Colonic mucosa (tissue), 4 donors: ENCODE measurements at regions not wholly inside any gene's neighbourhood (a gene's known extent, or its start where the extent isn't known, plus 50 kb on each side); places are given as distances from the start of the nearest gene placed in this dataset.
"Not testable (repeated sequence)": the region's sequence is repeated elsewhere in the genome, so short reads cannot be mapped to it uniquely, and the experiment has no call there.

Experiments
- DNase-seq: peaks from one replicate; pipeline ENCODE4 v3.0.0-alpha.2; 2020
- H3K27ac ChIP-seq: fragments of 200-600 bp; one replicate; pipeline ENCODE4 v1.8.0; 2021
- H3K27me3 ChIP-seq: fragments of 200-600 bp; one replicate; pipeline ENCODE4 v1.8.0; 2021
- H3K36me3 ChIP-seq: fragments of 200-600 bp; one replicate; pipeline ENCODE4 v1.8.0; 2021
- H3K4me1 ChIP-seq: fragments of 200-600 bp; one replicate; pipeline ENCODE4 v1.8.0; 2021; ENCODE audit warnings: mild to moderate bottlenecking
- H3K4me3 ChIP-seq: fragments of 200-600 bp; one replicate; pipeline ENCODE4 v1.8.0; 2021
- H3K9ac ChIP-seq, 2 donors: one replicate each; pipeline ENCODE4 v1.7.0; 2013; ENCODE audit warnings: control low read depth in 2 of 2, low read depth in 2 of 2, low read length in 2 of 2
- H3K9me3 ChIP-seq: fragments of 200-600 bp; one replicate; pipeline ENCODE4 v1.8.0; 2021
- intact Hi-C: fragments of 100-400 bp; cut with DNase I; formaldehyde crosslinking; loops from one replicate; pipeline ENCODE4 v1.14.1; 2022
- donor health status: healthy.
- donor health status: DM: no; HTN: no; CAD: no.
- donor health status: DM: no; HTN: no; CAD: no.

DNA sequence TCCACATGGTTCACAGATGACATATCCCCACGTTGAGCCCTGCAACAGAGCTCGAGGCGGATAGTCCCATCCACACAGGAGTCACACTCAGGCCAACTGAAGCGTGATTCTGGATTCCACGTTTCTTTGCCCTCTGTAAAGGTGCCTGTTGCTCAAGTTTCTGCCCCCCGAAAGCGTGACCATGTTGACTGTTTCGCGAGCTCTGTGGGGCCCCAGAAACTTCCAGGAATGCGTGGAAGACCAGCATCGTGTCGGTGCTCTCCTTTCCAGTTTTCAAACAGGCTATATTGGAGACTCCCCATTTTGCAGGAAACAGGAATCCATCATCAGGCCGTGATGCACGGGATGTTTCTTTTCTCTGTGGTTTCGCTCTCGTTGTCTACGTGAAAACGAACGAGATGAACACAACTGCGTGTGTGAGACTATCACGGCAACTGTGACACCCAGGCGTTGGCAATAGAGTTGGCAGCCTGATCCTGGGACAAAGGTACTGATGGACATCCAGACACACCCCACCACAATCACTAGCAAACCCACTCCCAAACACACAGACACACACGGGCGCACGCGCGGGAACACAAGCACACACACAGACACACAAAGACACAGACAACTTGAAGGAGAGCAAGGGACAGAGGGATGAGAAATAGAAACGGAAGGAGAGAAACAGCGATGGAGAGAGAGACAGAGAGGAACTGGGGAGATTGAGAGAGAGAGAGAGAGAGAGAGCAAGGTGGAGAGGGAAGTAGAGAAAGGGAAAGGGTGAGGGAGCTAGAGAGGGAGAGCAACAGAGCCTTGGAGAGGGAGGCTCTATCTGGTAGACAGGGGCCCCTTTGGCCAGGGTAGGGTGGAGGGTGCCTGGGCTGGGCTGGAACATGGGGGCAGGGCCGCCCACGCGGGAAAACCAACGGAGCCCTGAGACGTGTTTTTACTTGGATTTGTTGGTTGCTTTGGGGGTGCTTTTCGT lies 1609.3 kb downstream of the SPATA31A7 start:
- H3K4me1 ChIP-seq, H3K36me3 ChIP-seq, H3K9me3 ChIP-seq, H3K4me3 ChIP-seq, intact Hi-C loops, H3K27ac ChIP-seq: not testable (repeated sequence)
- Histone ChIP-seq H3K27me3 (peaks cover 27% of the 10 kb centered on the region), H3K9ac (peak overlapping the region in 1 of 2 donors; percentile 35)
- peak; percentile 38 for DNase-seq

DNA sequence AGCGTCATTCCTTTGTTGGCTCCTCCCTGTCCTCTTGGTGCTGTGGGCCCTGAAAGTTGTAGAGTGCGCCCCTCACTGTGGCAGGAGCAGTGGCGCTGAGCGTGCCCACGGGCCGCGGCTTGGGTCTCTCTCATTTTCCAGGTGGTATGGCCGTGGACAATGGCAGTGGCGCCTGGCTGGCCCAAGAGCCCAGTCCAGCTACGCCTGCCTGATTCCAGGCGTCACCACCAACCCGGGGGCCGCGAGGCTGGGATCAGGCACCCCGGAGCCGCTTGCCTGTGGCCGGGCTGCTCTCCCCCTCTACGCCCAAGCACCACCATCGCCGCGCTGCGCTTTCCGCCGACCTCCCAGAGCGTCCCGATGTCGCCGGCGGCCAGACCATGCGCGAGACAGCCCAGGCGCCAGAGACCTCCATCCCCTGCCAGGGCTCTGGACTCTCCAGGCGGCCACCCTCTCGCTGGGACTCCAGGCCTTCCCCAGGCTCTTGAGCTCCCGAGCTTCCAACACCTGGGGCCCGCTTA lies 1610.1 kb downstream of the SPATA31A7 start:
- H3K27ac ChIP-seq, H3K4me1 ChIP-seq, H3K36me3 ChIP-seq, intact Hi-C loops, H3K9me3 ChIP-seq: not testable (repeated sequence)
- Histone ChIP-seq H3K9ac (peak overlapping the region in 1 of 2 donors; percentile 35), H3K27me3 (peaks cover 27% of the 10 kb centered on the region), H3K4me3 (peak overlapping the region; percentile 42)
- DNase-seq, result peak; percentile 32

DNA sequence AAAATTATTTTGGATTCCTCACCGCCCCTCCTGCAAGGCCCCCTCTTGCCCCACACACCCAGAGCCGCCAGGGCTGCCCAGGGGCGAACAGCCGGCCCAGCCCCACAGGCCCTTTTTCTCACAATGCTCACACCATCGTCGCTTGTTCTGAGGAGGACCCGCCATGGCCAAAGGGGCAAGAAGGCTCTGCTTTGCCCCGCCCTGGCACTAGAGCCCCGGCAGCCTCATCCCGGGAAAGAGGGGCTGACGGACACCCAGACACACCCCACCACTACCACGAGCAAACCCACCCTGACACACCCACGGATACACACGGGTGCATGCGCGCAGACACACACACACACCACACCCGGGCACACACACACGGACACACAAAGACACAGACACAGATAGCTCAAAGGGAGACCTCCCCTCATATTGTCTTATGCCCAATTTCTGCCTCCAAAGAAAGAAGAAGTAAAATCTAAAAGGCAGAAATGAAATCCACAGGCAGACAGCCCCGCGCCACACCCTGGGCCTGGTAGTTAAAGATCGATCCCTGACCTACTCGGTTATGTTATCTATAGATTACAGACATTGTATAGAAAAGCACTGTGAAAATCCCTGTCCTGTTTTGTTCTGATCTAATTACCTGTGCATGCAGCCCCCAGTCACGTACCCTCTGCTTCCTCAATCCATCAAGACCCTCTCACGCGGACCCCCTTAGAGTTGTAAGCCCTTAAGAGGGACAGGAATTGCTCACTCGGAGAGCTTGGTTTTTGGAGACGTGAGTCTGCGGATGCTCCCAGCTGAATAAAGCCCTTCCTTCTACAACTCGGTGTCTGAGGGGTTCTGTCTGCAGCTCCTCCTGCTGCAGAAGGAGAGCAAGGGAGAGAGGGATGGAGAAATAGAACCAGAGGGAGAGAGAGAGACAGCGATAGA lies 1610.9 kb downstream of the SPATA31A7 start:
- Histone ChIP-seq H3K27me3 (peaks cover 27% of the 10 kb centered on the region), H3K4me3 (peak overlapping the region; percentile 42), H3K27ac (peak overlapping the region; percentile 49), H3K9ac (peak overlapping the region in 1 of 2 donors; percentile 4)
- H3K4me1 ChIP-seq, H3K9me3 ChIP-seq, H3K36me3 ChIP-seq, intact Hi-C loops: not testable (repeated sequence)
- peak; percentile 33 for DNase-seq

DNA sequence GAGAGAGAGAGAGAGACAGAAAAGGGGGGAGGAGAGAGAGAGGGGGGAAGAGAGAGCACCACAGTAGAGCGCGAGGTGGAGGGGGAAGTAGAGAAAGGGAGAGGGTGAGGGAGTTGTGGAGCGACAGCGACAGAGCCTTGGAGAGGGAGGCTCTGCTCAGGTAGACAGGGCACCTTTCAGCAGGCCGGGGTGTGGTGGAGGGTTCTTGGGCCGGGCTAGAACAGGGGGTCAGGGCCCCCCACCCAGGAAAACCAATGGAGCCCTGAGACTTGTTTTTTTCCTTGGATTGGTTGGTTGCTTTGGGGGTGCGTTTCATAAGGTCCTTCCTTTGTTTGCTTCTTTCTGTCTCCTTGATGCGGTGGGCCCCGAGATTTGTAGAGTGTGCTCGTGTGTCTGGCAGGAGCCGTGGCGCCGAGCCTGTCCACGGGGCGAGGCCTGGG lies 1611.6 kb downstream of the SPATA31A7 start:
- H3K4me3 ChIP-seq, result peak overlapping the region; percentile 42
- H3K9me3 ChIP-seq, H3K36me3 ChIP-seq, intact Hi-C loops, H3K9ac ChIP-seq, DNase-seq, H3K4me1 ChIP-seq: not testable (repeated sequence)
- H3K27ac ChIP-seq, result peak overlapping the region; percentile 49
- peaks cover 27% of the 10 kb centered on the region for H3K27me3 ChIP-seq

DNA sequence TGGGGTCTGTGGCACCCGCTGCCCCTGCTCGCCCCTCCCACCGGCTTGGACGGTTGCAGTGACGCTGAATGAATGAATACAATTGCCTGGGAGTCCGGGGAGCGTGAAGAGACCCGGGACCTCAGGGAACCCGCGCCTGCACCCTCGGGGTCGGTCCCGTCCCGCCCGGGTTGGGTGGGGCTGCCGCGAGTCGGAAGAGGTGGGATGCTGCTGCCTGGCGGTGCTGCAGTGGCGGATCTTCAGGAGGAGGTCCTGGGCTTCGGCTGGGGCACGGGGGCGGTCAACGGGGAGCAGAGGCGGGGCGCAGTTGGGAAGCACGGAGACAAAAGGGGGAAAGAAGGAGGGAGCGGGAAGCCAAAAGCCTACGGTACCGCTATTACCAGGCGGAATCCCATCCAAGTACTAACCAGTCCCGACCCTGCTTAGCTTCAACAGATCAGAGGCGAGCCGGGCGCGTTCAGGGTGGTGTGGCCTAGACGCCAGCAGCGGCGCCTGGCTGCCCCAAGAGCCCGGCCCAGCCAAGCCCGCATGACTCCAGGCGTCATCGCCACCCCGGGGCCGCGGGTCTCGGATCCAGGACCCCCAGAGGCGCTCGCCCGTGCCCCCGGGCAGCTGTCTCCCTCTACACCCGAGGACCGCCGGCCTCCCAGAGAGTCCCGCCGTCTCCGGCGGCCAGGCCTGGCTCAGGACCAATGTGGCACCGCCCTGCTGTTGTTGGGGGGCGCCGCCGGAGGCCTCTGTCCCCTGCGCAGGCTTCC lies 1612.3 kb downstream of the SPATA31A7 start:
- peak overlapping the region; percentile 49 for H3K27ac ChIP-seq
- peak overlapping the region; percentile 42 for H3K4me3 ChIP-seq
- intact Hi-C loops, H3K36me3 ChIP-seq, H3K4me1 ChIP-seq, H3K9me3 ChIP-seq: not testable (repeated sequence)
- DNase-seq, result peak; percentile 70
- H3K9ac ChIP-seq, result peak overlapping the region in 1 of 2 donors; percentile 88
- peaks cover 27% of the 10 kb centered on the region for H3K27me3 ChIP-seq

DNA sequence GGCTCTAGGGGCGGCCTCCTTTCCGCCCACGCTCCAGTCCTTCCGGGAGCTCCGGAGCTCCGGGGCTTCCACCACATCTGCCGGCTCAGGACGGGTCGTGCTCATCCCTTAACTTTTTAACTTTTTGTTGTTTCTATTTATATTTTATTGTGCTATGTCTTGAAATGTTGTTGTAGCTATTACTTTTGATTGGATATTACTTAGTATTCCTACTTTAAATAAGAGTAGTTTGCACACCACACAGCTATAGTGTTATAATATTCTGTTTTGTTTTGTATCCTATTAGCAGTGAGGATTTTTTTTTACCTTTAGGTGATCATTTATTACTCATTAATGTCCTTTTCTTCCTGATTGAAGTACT lies 1612.9 kb downstream of the SPATA31A7 start:
- H3K4me1 ChIP-seq, H3K9me3 ChIP-seq, H3K36me3 ChIP-seq, intact Hi-C loops, DNase-seq: not testable (repeated sequence)
- H3K27ac ChIP-seq, result peak overlapping the region; percentile 49
- peaks cover 27% of the 10 kb centered on the region for H3K27me3 ChIP-seq
- H3K4me3 ChIP-seq, result peak overlapping the region; percentile 42
- peak overlapping the region in 1 of 2 donors; percentile 88 for H3K9ac ChIP-seq

DNA sequence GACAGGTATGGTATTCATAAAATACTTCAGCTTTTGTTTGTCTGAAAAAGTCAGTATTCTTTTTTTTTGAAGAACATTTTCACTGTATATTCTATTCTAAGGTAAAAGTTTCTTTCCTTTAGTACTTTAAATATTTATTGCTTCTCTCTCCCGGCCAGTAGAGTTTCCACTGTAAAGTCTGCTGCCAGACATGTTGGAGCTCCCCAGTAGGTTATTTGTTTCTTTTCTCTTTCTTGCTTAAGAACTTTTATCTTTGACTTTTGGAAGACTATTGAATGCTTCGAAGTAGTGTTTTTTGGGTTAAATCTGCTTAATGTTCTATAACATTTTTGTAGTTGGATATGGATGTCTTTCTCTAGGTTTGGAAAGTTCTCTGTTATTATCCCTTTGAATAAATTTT lies 1613.3 kb downstream of the SPATA31A7 start:
- H3K27ac ChIP-seq, DNase-seq, H3K4me3 ChIP-seq, H3K9me3 ChIP-seq, H3K36me3 ChIP-seq, H3K4me1 ChIP-seq, intact Hi-C loops, H3K9ac ChIP-seq: not testable (repeated sequence)
- H3K27me3 ChIP-seq, result peaks cover 27% of the 10 kb centered on the region

DNA sequence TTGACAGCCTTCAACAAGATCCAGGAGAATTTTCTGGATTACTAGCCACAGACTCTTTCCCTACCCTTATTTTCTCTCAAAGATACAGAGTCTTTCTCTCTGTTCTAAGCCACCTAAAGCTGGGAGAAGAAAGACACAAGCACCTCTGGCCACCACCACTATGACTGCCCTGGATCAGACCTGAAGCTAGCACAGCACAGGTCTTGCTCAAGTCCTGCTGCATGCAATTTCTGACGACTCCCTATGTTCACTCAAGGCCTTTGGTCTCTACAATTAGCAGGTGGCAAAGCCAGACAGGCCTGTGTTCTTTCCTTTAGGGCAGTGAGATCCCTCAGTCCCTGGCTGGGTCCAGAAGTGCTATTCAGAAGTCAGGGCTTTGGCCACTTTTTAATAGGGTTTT lies 1614.5 kb downstream of the SPATA31A7 start:
- H3K36me3 ChIP-seq, H3K9me3 ChIP-seq, H3K4me1 ChIP-seq, H3K9ac ChIP-seq, DNase-seq, H3K27ac ChIP-seq, intact Hi-C loops, H3K4me3 ChIP-seq: not testable (repeated sequence)
- peaks cover 27% of the 10 kb centered on the region for H3K27me3 ChIP-seq

DNA sequence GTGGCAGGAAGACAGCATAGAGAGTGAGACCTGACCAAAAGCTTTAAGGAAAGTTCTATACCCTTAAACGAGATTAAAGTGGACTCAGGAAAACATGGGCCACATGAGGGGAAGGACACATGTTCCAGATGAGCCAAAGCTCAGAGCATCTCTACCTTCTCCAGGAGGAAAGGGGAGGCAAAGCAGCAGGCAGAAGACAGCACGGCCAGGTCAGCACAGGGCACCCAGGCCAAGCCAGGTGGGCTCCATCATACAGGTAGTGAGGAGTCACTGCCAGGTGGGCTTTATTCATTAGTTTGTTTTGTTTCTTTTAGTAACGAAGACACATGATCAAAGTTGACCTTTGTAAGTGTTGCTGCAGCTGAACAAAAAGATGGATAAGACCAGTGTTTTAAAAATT lies 1617.6 kb downstream of the SPATA31A7 start:
- DNase-seq, H3K27ac ChIP-seq, H3K27me3 ChIP-seq, H3K4me1 ChIP-seq, H3K9ac ChIP-seq, intact Hi-C loops, H3K4me3 ChIP-seq, H3K36me3 ChIP-seq, H3K9me3 ChIP-seq: not testable (repeated sequence)

DNA sequence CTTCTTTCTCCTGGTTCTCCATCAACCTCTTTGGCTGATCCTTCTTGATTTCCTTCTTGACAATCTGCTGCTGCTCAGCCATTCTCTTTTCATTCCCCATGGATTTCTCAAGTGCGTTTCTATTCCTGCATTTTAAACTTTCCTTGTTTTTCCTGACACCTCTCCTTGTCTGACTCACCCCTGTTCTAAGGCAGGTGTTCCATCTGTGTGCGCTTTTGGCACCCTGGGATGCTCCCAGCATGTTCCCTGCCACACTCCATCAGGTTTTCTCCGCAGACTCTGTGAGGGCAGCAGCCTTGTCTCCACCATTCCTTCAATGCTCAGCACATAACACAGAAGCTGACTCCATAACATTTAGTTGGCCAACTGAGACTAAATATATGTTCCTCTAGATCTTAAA lies 1618.2 kb downstream of the SPATA31A7 start:
- intact Hi-C loops, H3K4me1 ChIP-seq, H3K27me3 ChIP-seq, H3K9me3 ChIP-seq, H3K9ac ChIP-seq, H3K36me3 ChIP-seq, H3K4me3 ChIP-seq, DNase-seq, H3K27ac ChIP-seq: not testable (repeated sequence)

DNA sequence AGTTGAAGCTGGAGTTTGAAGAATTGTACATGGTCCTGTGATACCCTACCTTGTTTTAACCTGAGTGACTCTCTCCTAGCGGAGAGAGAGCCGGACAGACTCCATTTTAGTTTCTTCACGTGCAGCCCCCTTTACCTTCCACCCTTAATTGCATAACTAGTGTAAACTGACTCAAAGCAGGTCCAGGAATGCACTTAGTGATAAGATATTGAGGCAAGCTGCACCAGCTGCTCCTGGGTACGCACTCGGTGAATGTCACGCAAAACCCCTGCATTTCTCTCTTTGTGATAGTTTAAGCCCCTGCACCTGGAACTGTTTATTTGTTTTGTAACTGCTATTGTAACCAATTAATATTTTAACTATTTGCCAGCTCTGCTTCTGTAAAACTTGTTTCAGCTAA lies 1620.5 kb downstream of the SPATA31A7 start:
- H3K36me3 ChIP-seq, DNase-seq, H3K27me3 ChIP-seq, H3K4me1 ChIP-seq, intact Hi-C loops, H3K9ac ChIP-seq, H3K27ac ChIP-seq, H3K4me3 ChIP-seq, H3K9me3 ChIP-seq: not testable (repeated sequence)

DNA sequence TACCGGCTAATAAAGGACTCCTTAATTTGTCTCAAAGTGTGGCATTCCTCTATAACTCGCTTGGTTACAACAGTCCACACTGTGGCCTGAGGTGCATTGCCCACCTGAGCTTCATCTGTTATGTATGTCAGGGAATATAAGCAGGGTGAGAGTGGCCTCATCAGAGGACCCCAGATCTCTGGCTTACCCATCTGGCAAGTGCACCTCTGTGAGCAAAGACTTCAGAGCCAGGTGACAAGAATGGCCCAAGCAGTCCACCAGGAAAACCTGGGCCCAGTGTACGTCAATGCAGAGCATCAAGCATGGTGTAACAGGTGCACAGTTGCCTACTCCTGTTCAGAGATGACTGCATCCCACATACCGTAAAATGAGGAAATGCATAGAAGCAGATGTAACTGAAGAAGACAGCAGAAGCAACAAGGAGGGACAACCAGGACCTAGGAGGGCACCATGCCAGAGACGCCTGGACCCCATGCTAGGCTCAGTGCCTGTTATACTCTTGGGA lies 1621.0 kb downstream of the SPATA31A7 start:
- H3K27ac ChIP-seq, DNase-seq, H3K4me1 ChIP-seq, intact Hi-C loops, H3K4me3 ChIP-seq, H3K9ac ChIP-seq, H3K36me3 ChIP-seq, H3K9me3 ChIP-seq, H3K27me3 ChIP-seq: not testable (repeated sequence)
